Activated naive CD4-positive, alpha-beta T cell treated with anti-CD3 and anti-CD28 coated beads for 36 hours (primary cell): ENCODE measurements at regions not wholly inside any gene's neighbourhood (a gene's known extent, or its start where the extent isn't known, plus 50 kb on each side); places are given as distances from the start of the nearest gene placed in this dataset.

ENCODE experiments used
- CTCF ChIA-PET: fragments of 350-600 bp; sonication (Branson Sonifier 250); formaldehyde crosslinking; loops from one replicate; lab custom pipeline; 2021; ENCODE audit warnings: antibody characterized with exemption; lab: Charles Lee
- DNase-seq: peaks from one replicate; pipeline ENCODE4 v3.0.0-alpha.2; 2020
- H3K27ac Mint-ChIP-seq: one replicate; pipeline ENCODE4 v1.8.0; 2021; ENCODE audit warnings: mild to moderate bottlenecking, mixed read lengths
- H3K27me3 Mint-ChIP-seq: one replicate; pipeline ENCODE4 v1.8.0; 2021; ENCODE audit warnings: low read depth, mixed read lengths
- H3K36me3 Mint-ChIP-seq: one replicate; pipeline ENCODE4 v1.8.0; 2021; ENCODE audit warnings: low read depth, mixed read lengths
- H3K4me1 Mint-ChIP-seq: one replicate; pipeline ENCODE4 v1.8.0; 2021; ENCODE audit warnings: low read depth, mixed read lengths
- H3K4me3 Mint-ChIP-seq: one replicate; pipeline ENCODE4 v1.8.0; 2021; ENCODE audit warnings: mild to moderate bottlenecking, moderate library complexity, mixed read lengths
- H3K9me3 Mint-ChIP-seq: one replicate; pipeline ENCODE4 v1.8.0; 2021; ENCODE audit warnings: mixed read lengths
- intact Hi-C: fragments of 100-400 bp; cut with micrococcal nuclease; formaldehyde crosslinking; loops from one replicate; pipeline ENCODE4 v1.15.1; 2023

GRCh38 chr10:36634916-36635315 lies 490.5 kb upstream of the ANKRD30A start:
- no peak for DNase-seq
- CTCF ChIA-PET, result no interaction called here
- Mint-ChIP-seq H3K9me3 (peaks cover 14% of the 10 kb centered on the region), H3K4me1 (no peaks in the 10 kb centered on the region), H3K36me3 (no peaks in the 10 kb centered on the region), H3K27ac (no peak overlapping the region), H3K27me3 (no peaks in the 10 kb centered on the region), H3K4me3 (no peak overlapping the region)
- intact Hi-C loops, result no loop called here

- H3K4me3 Mint-ChIP-seq, result no peak overlapping the region
- CTCF ChIA-PET, result no interaction called here
- peaks cover 11% of the 10 kb centered on the region for H3K9me3 Mint-ChIP-seq
- H3K4me1 Mint-ChIP-seq, result no peaks in the 10 kb centered on the region
- H3K36me3 Mint-ChIP-seq, result no peaks in the 10 kb centered on the region
- no peak overlapping the region for H3K27ac Mint-ChIP-seq
- intact Hi-C loops, result no loop called here
- no peaks in the 10 kb centered on the region for H3K27me3 Mint-ChIP-seq
- no peak for DNase-seq
Observed at GRCh38 chr10:36630267-36630666, 495.1 kb upstream of the ANKRD30A start.

GRCh38 chr10:36629476-36629875 lies 495.9 kb upstream of the ANKRD30A start:
- CTCF ChIA-PET, result no interaction called here
- Mint-ChIP-seq H3K36me3 (no peaks in the 10 kb centered on the region), H3K4me3 (no peak overlapping the region), H3K27me3 (no peaks in the 10 kb centered on the region), H3K27ac (no peak overlapping the region), H3K4me1 (no peaks in the 10 kb centered on the region), H3K9me3 (peaks cover 11% of the 10 kb centered on the region)
- DNase-seq, result no peak
- intact Hi-C loops, result no loop called here

GRCh38 chr10:36624551-36625100 lies 500.8 kb upstream of the ANKRD30A start:
- Mint-ChIP-seq H3K27me3 (no peaks in the 10 kb centered on the region), H3K27ac (no peak overlapping the region), H3K4me1 (no peaks in the 10 kb centered on the region), H3K36me3 (no peaks in the 10 kb centered on the region), H3K4me3 (no peak overlapping the region), H3K9me3 (peaks cover 14% of the 10 kb centered on the region)
- CTCF ChIA-PET, result no interaction called here
- no peak for DNase-seq
- intact Hi-C loops, result no loop called here

GRCh38 chr10:36621346-36621745 lies 504.1 kb upstream of the ANKRD30A start:
- Mint-ChIP-seq H3K27me3 (no peaks in the 10 kb centered on the region), H3K4me1 (no peaks in the 10 kb centered on the region), H3K4me3 (no peak overlapping the region), H3K9me3 (peaks cover 14% of the 10 kb centered on the region), H3K27ac (no peak overlapping the region), H3K36me3 (no peaks in the 10 kb centered on the region)
- no peak for DNase-seq
- CTCF ChIA-PET, result no interaction called here
- intact Hi-C loops, result no loop called here

GRCh38 chr10:36612436-36612835 lies 513.0 kb upstream of the ANKRD30A start:
- intact Hi-C loops, result no loop called here
- no peaks in the 10 kb centered on the region for H3K36me3 Mint-ChIP-seq
- H3K27me3 Mint-ChIP-seq, result no peaks in the 10 kb centered on the region
- no peak overlapping the region for H3K4me3 Mint-ChIP-seq
- H3K27ac Mint-ChIP-seq, result no peak overlapping the region
- no peaks in the 10 kb centered on the region for H3K4me1 Mint-ChIP-seq
- DNase-seq, result no peak
- CTCF ChIA-PET, result no interaction called here
- H3K9me3 Mint-ChIP-seq, result peaks cover 1% of the 10 kb centered on the region

GRCh38 chr10:36608866-36609265 lies 516.5 kb upstream of the ANKRD30A start:
- Mint-ChIP-seq H3K4me3 (no peak overlapping the region), H3K36me3 (no peaks in the 10 kb centered on the region), H3K27ac (no peak overlapping the region), H3K9me3 (peaks cover 1% of the 10 kb centered on the region), H3K27me3 (no peaks in the 10 kb centered on the region), H3K4me1 (no peaks in the 10 kb centered on the region)
- CTCF ChIA-PET, result interaction anchor here (0.7 kb wide), 1 partner anchor 370 kb away, joined by 3 read pairs; no protein-coding TSS in a partner anchor
- no peak for DNase-seq
- intact Hi-C loops, result no loop called here

GRCh38 chr10:36608251-36608650 lies 517.1 kb upstream of the ANKRD30A start:
- intact Hi-C loops, result no loop called here
- Mint-ChIP-seq H3K9me3 (peaks cover 1% of the 10 kb centered on the region), H3K4me1 (no peaks in the 10 kb centered on the region), H3K4me3 (no peak overlapping the region), H3K27me3 (no peaks in the 10 kb centered on the region), H3K27ac (no peak overlapping the region), H3K36me3 (no peaks in the 10 kb centered on the region)
- CTCF ChIA-PET, result no interaction called here
- DNase-seq, result no peak

GRCh38 chr10:36606234-36606839 lies 519.1 kb upstream of the ANKRD30A start:
- H3K9me3 Mint-ChIP-seq, result peaks cover 3% of the 10 kb centered on the region
- intact Hi-C loops, result no loop called here
- H3K36me3 Mint-ChIP-seq, result no peaks in the 10 kb centered on the region
- DNase-seq, result no peak
- H3K4me1 Mint-ChIP-seq, result no peaks in the 10 kb centered on the region
- CTCF ChIA-PET, result no interaction called here
- H3K27me3 Mint-ChIP-seq, result no peaks in the 10 kb centered on the region
- no peak overlapping the region for H3K27ac Mint-ChIP-seq
- H3K4me3 Mint-ChIP-seq, result no peak overlapping the region

DNA sequence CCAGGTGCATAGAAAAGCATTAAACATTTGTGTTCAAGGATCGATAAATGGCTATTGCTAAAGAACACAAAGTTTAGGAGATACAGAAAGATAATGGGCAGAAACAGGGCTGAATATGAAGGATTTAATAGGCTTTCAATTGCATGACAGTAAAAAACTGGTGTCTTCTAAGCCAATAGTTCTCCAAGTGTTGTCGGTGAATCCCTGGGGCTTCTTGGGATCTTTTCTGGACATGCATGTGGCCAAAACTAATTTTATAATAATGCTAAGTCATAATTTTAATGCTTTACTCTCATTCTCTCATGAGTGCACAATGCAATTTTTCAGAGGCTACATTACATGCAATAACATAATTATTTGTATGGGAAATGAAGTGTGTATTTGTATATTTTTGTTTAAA lies 521.1 kb upstream of the ANKRD30A start:
- DNase-seq, result no peak
- H3K4me1 Mint-ChIP-seq, result no peaks in the 10 kb centered on the region
- no peaks in the 10 kb centered on the region for H3K36me3 Mint-ChIP-seq
- H3K27ac Mint-ChIP-seq, result no peak overlapping the region
- peaks cover 8% of the 10 kb centered on the region for H3K9me3 Mint-ChIP-seq
- H3K27me3 Mint-ChIP-seq, result no peaks in the 10 kb centered on the region
- intact Hi-C loops, result no loop called here
- H3K4me3 Mint-ChIP-seq, result no peak overlapping the region
- CTCF ChIA-PET, result no interaction called here

DNA sequence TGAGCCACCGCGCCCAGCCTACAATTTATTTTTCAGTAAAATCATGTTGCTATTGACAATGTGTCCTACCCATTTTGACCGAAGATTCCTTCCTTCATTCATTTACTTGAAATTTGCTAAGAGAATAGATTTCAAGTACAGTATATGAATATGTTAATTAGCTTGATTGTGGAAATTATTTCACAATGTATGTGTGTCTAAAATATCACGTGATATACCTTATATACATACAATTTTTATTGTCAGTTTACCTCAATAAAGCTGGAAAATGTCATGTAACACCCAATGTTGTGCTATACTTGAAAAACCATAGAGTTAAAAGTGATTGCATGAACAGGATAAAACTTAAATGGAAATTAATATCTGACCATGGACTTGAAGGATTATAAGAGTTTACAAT lies 521.7 kb upstream of the ANKRD30A start:
- CTCF ChIA-PET, result no interaction called here
- Mint-ChIP-seq H3K36me3 (no peaks in the 10 kb centered on the region), H3K9me3 (peaks cover 8% of the 10 kb centered on the region), H3K27me3 (no peaks in the 10 kb centered on the region), H3K4me3 (no peak overlapping the region), H3K27ac (no peak overlapping the region), H3K4me1 (no peaks in the 10 kb centered on the region)
- no peak for DNase-seq
- intact Hi-C loops, result no loop called here

GRCh38 chr10:36602374-36602773 lies 523.0 kb upstream of the ANKRD30A start:
- Mint-ChIP-seq H3K36me3 (no peaks in the 10 kb centered on the region), H3K4me1 (no peaks in the 10 kb centered on the region), H3K27me3 (no peaks in the 10 kb centered on the region), H3K27ac (no peak overlapping the region), H3K4me3 (no peak overlapping the region), H3K9me3 (peaks cover 9% of the 10 kb centered on the region)
- CTCF ChIA-PET, result no interaction called here
- intact Hi-C loops, result no loop called here
- no peak for DNase-seq

- no peaks in the 10 kb centered on the region for H3K27me3 Mint-ChIP-seq
- no peak overlapping the region for H3K27ac Mint-ChIP-seq
- H3K4me1 Mint-ChIP-seq, result no peaks in the 10 kb centered on the region
- no peaks in the 10 kb centered on the region for H3K36me3 Mint-ChIP-seq
- peaks cover 11% of the 10 kb centered on the region for H3K9me3 Mint-ChIP-seq
- DNase-seq, result no peak
- H3K4me3 Mint-ChIP-seq, result no peak overlapping the region
- CTCF ChIA-PET, result no interaction called here
- intact Hi-C loops, result no loop called here
Observed at GRCh38 chr10:36597756-36598320, 527.6 kb upstream of the ANKRD30A start.
